Mesendoderm (in vitro differentiated cells): ENCODE measurements at regions not wholly inside any gene's neighbourhood (a gene's known extent, or its start where the extent isn't known, plus 50 kb on each side); places are given as distances from the start of the nearest gene placed in this dataset.

Experiments used
- DNase-seq: peaks from one replicate; pipeline ENCODE4 v3.0.0; 2013
- H2AK5ac ChIP-seq: 2 replicates; pipeline ENCODE4 v1.6.1; 2013; ENCODE audit warnings: low read length, inconsistent platforms
- H2BK120ac ChIP-seq: 2 replicates; pipeline ENCODE4 v1.6.1; 2013; ENCODE audit warnings: low read depth, mild to moderate bottlenecking, low read length, moderate library complexity, mixed read lengths
- H2BK15ac ChIP-seq: replicated peaks from 2 replicates; pipeline ENCODE4 v1.6.1; 2013; ENCODE audit warnings: low read depth, mild to moderate bottlenecking, moderate library complexity
- H2BK5ac ChIP-seq: 2 replicates; pipeline ENCODE4 v1.6.1; 2013; ENCODE audit warnings: low read length, inconsistent platforms
- H3K18ac ChIP-seq: 2 replicates; pipeline ENCODE4 v1.6.1; 2013; ENCODE audit warnings: mild to moderate bottlenecking, low read length, mixed read lengths
- H3K23ac ChIP-seq: one replicate; pipeline ENCODE4 v1.6.1; 2013; ENCODE audit warnings: low read length
- H3K27ac ChIP-seq: 2 replicates; pipeline ENCODE4 v1.5.1; 2013; ENCODE audit warnings: low read depth, mild to moderate bottlenecking, inconsistent platforms, low read length, moderate library complexity
- H3K27me3 ChIP-seq: 2 replicates; pipeline ENCODE4 v1.6.1; 2013; ENCODE audit warnings: low read length, control low read depth, mild to moderate bottlenecking, inconsistent platforms; ENCODE audit not compliant: insufficient read depth, poor library complexity
- H3K36me3 ChIP-seq: 2 replicates; pipeline ENCODE4 v1.6.1; 2013; ENCODE audit warnings: low read length, inconsistent platforms; ENCODE audit not compliant: control insufficient read depth, insufficient read depth
- H3K4ac ChIP-seq: one replicate; pipeline ENCODE4 v1.6.1; 2013; ENCODE audit warnings: low read depth, mild to moderate bottlenecking, low read length, moderate library complexity
- H3K4me1 ChIP-seq: 2 replicates; pipeline ENCODE4 v1.6.1; 2013; ENCODE audit warnings: low read depth, low read length, inconsistent platforms; ENCODE audit not compliant: control insufficient read depth
- H3K4me2 ChIP-seq: 2 replicates; pipeline ENCODE4 v1.6.1; 2013; ENCODE audit warnings: low read length
- H3K4me3 ChIP-seq: 2 replicates; pipeline ENCODE4 v1.5.1; 2013; ENCODE audit warnings: mild to moderate bottlenecking, low read length
- H3K56ac ChIP-seq: one replicate; pipeline ENCODE4 v1.6.1; 2013; ENCODE audit warnings: low read length
- H3K79me1 ChIP-seq: 2 replicates; pipeline ENCODE4 v1.6.1; 2013; ENCODE audit warnings: low read length, inconsistent platforms
- H3K79me2 ChIP-seq: 2 replicates; pipeline ENCODE4 v1.6.1; 2013; ENCODE audit warnings: mild to moderate bottlenecking, low read length; ENCODE audit not compliant: control insufficient read depth, insufficient read depth
- H3K9ac ChIP-seq: 2 replicates; pipeline ENCODE4 v1.6.1; 2013; ENCODE audit warnings: low read length, inconsistent platforms
- H4K5ac ChIP-seq: one replicate; pipeline ENCODE4 v1.6.1; 2013; ENCODE audit warnings: low read length
- H4K8ac ChIP-seq: one replicate; pipeline ENCODE4 v1.6.1; 2013; ENCODE audit warnings: low read depth, mild to moderate bottlenecking, control low read depth, low read length, moderate library complexity
- WGBS: extraction: QIAGEN DNeasy Blood & Tissue Kit; methylation state at CpG from one replicate; pipeline ENCODE4 v1.1.7; 2013; ENCODE audit warnings: low lambda C conversion rate, missing lambda C conversion rate; ENCODE audit not compliant: insufficient coverage; ENCODE audit errors: extremely low coverage; 5-methylcytosine and 5-hydroxymethylcytosine counted together

- Histone ChIP-seq H2BK120ac (no peak overlapping the region), H2AK5ac (no peak overlapping the region), H3K4me3 (no peak overlapping the region), H3K56ac (no peak overlapping the region), H4K5ac (no peak overlapping the region), H3K79me1 (no peaks in the 10 kb centered on the region), H3K79me2 (no peaks in the 10 kb centered on the region), H3K4me1 (no peaks in the 10 kb centered on the region), H3K4ac (no peak overlapping the region), H3K27ac (no peak overlapping the region), H3K36me3 (no peaks in the 10 kb centered on the region), H4K8ac (no peak overlapping the region), H3K23ac (no peak overlapping the region), H3K18ac (no peak overlapping the region), H3K9ac (no peak overlapping the region), H2BK5ac (no peak overlapping the region), H3K4me2 (no peak overlapping the region), H2BK15ac (no peak overlapping the region), H3K27me3 (no peaks in the 10 kb centered on the region)
- DNase-seq, result no peak
- WGBS, result no CpG with 5 or more reads among the region's 5 CpGs
Observed at GRCh38 chr21:43338951-43339350, 88.0 kb downstream of the SIK1 start.

- WGBS, result no CpG with 5 or more reads among the region's 18 CpGs
- Histone ChIP-seq H3K4ac (no peak overlapping the region), H3K4me1 (no peaks in the 10 kb centered on the region), H4K8ac (no peak overlapping the region), H2BK15ac (no peak overlapping the region), H3K56ac (no peak overlapping the region), H3K4me2 (no peak overlapping the region), H3K79me2 (no peaks in the 10 kb centered on the region), H4K5ac (no peak overlapping the region), H3K27ac (no peak overlapping the region), H2BK120ac (no peak overlapping the region), H2AK5ac (no peak overlapping the region), H3K9ac (no peak overlapping the region), H3K4me3 (no peak overlapping the region), H3K23ac (no peak overlapping the region), H2BK5ac (no peak overlapping the region), H3K27me3 (no peaks in the 10 kb centered on the region), H3K36me3 (no peaks in the 10 kb centered on the region), H3K18ac (no peak overlapping the region), H3K79me1 (no peaks in the 10 kb centered on the region)
- no peak for DNase-seq
Observed at GRCh38 chr21:43337901-43338655, 88.9 kb downstream of the SIK1 start.

DNA sequence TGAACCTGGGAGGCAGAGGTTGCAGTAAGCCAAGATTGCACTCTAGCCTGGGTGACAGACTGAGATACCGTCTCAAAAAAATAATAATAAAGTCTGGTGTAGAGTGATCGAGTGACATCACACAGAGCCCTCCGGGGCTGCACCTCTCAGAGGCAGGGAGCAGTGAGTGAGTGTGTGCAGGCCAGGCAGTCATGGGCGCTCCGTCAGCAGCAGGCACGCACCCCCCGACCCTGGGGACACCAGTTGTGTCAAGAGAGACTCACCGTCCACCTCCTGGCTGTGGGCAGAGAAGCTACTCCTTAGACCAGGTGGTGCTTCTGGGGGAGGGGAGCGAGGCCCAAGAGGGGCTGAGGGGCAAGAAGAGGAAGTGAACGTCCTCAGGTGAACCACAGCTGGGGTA, 91.8 kb downstream of the SIK1 start:
- Histone ChIP-seq H2AK5ac (no peak overlapping the region), H3K23ac (no peak overlapping the region), H3K27ac (no peak overlapping the region), H3K56ac (no peak overlapping the region), H3K4ac (no peak overlapping the region), H4K5ac (no peak overlapping the region), H3K4me2 (no peak overlapping the region), H3K4me1 (no peaks in the 10 kb centered on the region), H3K27me3 (no peaks in the 10 kb centered on the region), H3K79me2 (no peaks in the 10 kb centered on the region), H3K9ac (no peak overlapping the region), H4K8ac (no peak overlapping the region), H3K18ac (no peak overlapping the region), H2BK120ac (no peak overlapping the region), H3K4me3 (no peak overlapping the region), H3K79me1 (no peaks in the 10 kb centered on the region), H2BK5ac (no peak overlapping the region), H3K36me3 (no peaks in the 10 kb centered on the region), H2BK15ac (no peak overlapping the region)
- WGBS, result no CpG with 5 or more reads among the region's 10 CpGs
- DNase-seq, result no peak

DNA sequence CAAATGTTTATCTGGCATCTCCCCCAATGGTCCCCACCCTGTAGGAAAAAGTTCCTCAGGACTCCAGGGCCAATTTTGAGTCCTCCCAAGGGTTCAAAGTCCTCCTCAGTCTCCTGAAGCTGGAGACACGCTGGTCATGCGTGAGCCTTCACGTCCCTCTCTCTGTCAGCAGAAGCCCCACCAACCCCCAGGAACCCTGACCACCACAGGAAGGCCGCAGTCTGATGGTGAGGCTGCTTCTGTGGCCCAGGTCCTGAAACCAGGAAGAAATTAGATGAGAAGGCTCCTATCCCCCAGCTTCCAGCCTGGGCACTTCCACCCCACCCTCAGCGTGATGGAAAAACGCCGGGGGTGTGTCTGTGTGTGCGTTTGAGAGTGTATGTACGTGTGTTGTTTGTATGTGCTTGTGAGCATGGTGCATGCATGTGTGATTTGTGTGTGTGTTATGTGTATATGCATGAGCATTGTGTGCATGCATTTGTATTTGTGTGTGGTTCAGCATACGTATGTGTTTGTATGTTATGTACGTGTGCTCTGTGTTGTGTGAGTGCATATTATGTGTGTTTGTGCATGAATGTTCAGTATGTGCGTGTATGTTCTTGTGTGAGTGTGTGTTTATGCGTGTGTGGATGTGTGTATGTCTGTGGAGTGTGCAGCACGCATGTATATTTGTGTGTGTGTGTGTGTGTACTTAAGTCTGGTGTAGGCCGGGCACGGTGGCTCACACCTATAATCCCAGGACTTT, 92.5 kb downstream of the SIK1 start:
- H2BK5ac ChIP-seq, result no peak overlapping the region
- no peaks in the 10 kb centered on the region for H3K79me2 ChIP-seq
- H3K4me3 ChIP-seq, result no peak overlapping the region
- H3K27ac ChIP-seq, result no peak overlapping the region
- H3K4ac ChIP-seq, result no peak overlapping the region
- WGBS, result no CpG with 5 or more reads among the region's 16 CpGs
- no peak overlapping the region for H2AK5ac ChIP-seq
- no peak for DNase-seq
- H4K8ac ChIP-seq, result no peak overlapping the region
- H3K18ac ChIP-seq, result no peak overlapping the region
- H3K23ac ChIP-seq, result no peak overlapping the region
- H2BK120ac ChIP-seq, result no peak overlapping the region
- H3K9ac ChIP-seq, result no peak overlapping the region
- no peaks in the 10 kb centered on the region for H3K27me3 ChIP-seq
- H3K4me1 ChIP-seq, result no peaks in the 10 kb centered on the region
- no peak overlapping the region for H2BK15ac ChIP-seq
- no peaks in the 10 kb centered on the region for H3K36me3 ChIP-seq
- H4K5ac ChIP-seq, result no peak overlapping the region
- no peak overlapping the region for H3K4me2 ChIP-seq
- no peaks in the 10 kb centered on the region for H3K79me1 ChIP-seq
- no peak overlapping the region for H3K56ac ChIP-seq

- Histone ChIP-seq H3K36me3 (no peaks in the 10 kb centered on the region), H2BK15ac (no peak overlapping the region), H3K18ac (peak overlapping the region; percentile 25), H2AK5ac (no peak overlapping the region), H4K8ac (no peak overlapping the region), H3K27me3 (no peaks in the 10 kb centered on the region), H3K4me1 (no peaks in the 10 kb centered on the region), H3K56ac (peak overlapping the region; percentile 71), H3K4ac (no peak overlapping the region), H4K5ac (no peak overlapping the region), H3K27ac (peak overlapping the region; percentile 51), H2BK5ac (no peak overlapping the region), H3K79me1 (no peaks in the 10 kb centered on the region), H3K9ac (peak overlapping the region; percentile 40), H3K79me2 (no peaks in the 10 kb centered on the region), H3K4me2 (no peak overlapping the region), H3K23ac (peak overlapping the region; percentile 76), H2BK120ac (no peak overlapping the region), H3K4me3 (no peak overlapping the region)
- peak; percentile 89 for DNase-seq
- WGBS, result no CpG with 5 or more reads among the region's 35 CpGs
Observed at GRCh38 chr21:43333298-43334062, 93.5 kb downstream of the SIK1 start.
